ENCODE measurements at regions not wholly inside any gene's neighbourhood (a gene's known extent, or its start where the extent isn't known, plus 50 kb on each side); places are given as distances from the start of the nearest gene placed in this dataset.

GRCh38 chr5:8013948-8014710 is 145.2 kb downstream of the MTRR start:
- H3K9ac ChIP-seq (replicated peaks; ENCODE audit: extremely low read depth, insufficient read depth, low read length) = no peak overlapping the region
- H3K9me3 ChIP-seq (replicated peaks; ENCODE audit: control insufficient read depth, insufficient read depth, low read length) = peaks cover 2% of the 10 kb centered on the region
- dilution Hi-C loops (cut with MboI; ENCODE audit: extremely low pct_ligation_motif_present, low sequenced_read_pairs) (no loop called here), intact Hi-C loops (cut with micrococcal nuclease) (no loop called here)
- TF ChIP-seq GATA2 (IDR thresholded peaks at IDR 0.05; ENCODE audit: insufficient read depth, insufficient read length, low read depth, low read length) (no peak), MYC (IDR thresholded peaks at IDR 0.05; ENCODE audit: low read depth, low read length) (no peak), EZH2 (IDR thresholded peaks at IDR 0.05; ENCODE audit: borderline replicate concordance, low read depth, low read length, severe bottlenecking) (no peak), FOS (IDR thresholded peaks at IDR 0.05; ENCODE audit: borderline replicate concordance, insufficient read depth, low read length) (no peak), JUN (IDR thresholded peaks at IDR 0.05; ENCODE audit: borderline replicate concordance, insufficient read depth, insufficient read length, low read depth) (no peak), POLR2A (IDR thresholded peaks at IDR 0.05; ENCODE audit: low read depth, low read length) (no peak), MAX (IDR thresholded peaks at IDR 0.05; ENCODE audit: insufficient read depth, insufficient read length) (no peak), POLR2AphosphoS5 (IDR thresholded peaks at IDR 0.05; ENCODE audit: insufficient read depth, low read depth, low read length) (no peak)
- TF ChIP-seq, protein P1, sequence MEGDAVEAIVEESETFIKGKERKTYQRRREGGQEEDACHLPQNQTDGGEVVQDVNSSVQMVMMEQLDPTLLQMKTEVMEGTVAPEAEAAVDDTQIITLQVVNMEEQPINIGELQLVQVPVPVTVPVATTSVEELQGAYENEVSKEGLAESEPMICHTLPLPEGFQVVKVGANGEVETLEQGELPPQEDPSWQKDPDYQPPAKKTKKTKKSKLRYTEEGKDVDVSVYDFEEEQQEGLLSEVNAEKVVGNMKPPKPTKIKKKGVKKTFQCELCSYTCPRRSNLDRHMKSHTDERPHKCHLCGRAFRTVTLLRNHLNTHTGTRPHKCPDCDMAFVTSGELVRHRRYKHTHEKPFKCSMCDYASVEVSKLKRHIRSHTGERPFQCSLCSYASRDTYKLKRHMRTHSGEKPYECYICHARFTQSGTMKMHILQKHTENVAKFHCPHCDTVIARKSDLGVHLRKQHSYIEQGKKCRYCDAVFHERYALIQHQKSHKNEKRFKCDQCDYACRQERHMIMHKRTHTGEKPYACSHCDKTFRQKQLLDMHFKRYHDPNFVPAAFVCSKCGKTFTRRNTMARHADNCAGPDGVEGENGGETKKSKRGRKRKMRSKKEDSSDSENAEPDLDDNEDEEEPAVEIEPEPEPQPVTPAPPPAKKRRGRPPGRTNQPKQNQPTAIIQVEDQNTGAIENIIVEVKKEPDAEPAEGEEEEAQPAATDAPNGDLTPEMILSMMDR (IDR thresholded peaks at IDR 0.05; ENCODE audit: extremely low read depth in 1 of 2, insufficient read depth in 1 of 2, low read depth in 1 of 2, low read length in 2 of 2) = no peak
- H3K27ac ChIP-seq (ENCODE audit: insufficient read depth, low read depth, low read length) = no peak overlapping the region
- no peaks in the 10 kb centered on the region for H4K20me1 ChIP-seq (replicated peaks; ENCODE audit: control insufficient read depth, extremely low read depth, insufficient read depth, low read length)
- DNase-seq (ENCODE audit: low read depth, low spot score) (no peak), FAIRE-seq (no peak)
- ChIA-PET CTCF (no interaction called here), POLR2A (no interaction called here)
- no peaks in the 10 kb centered on the region for H3K4me1 ChIP-seq (ENCODE audit: control insufficient read depth, extremely low read depth, insufficient read depth, low read length)
- H3K36me3 ChIP-seq (ENCODE audit: control insufficient read depth in 2 of 2, extremely low read depth in 1 of 2, insufficient read depth in 2 of 2, low read length in 2 of 2) = no peaks in the 10 kb centered on the region
- no TSS peak for BruUV-seq (replicated peaks)
- no peak overlapping the region for H3K4me2 ChIP-seq (ENCODE audit: insufficient read depth, low read length)
- no peaks in the 10 kb centered on the region for H3K9me1 ChIP-seq (replicated peaks; ENCODE audit: control insufficient read depth, extremely low read depth, insufficient read depth, low read length)
- no peaks in the 10 kb centered on the region for H3K79me2 ChIP-seq (ENCODE audit: control insufficient read depth, insufficient read depth, low read length)
- no peak overlapping the region for H3K4me3 ChIP-seq (replicated peaks in 1 of 3; ENCODE audit: insufficient read depth in 1 of 3, low read depth in 1 of 3, low read length in 3 of 3)
- no peaks in the 10 kb centered on the region for H3K27me3 ChIP-seq (ENCODE audit: control insufficient read depth in 2 of 2, insufficient read depth in 2 of 2, low read length in 2 of 2)
- no peak overlapping the region for H2AFZ ChIP-seq (ENCODE audit: low read depth, low read length)

Measured in endothelial cell of umbilical vein (primary cell).